Activated naive CD4-positive, alpha-beta T cell treated with anti-CD3 and anti-CD28 coated beads, Interleukin-2, amount 50 U/mL, for 16 hours (primary cell): ENCODE measurements at regions not wholly inside any gene's neighbourhood (a gene's known extent, or its start where the extent isn't known, plus 50 kb on each side); places are given as distances from the start of the nearest gene placed in this dataset.

ENCODE experiments used
- DNase-seq: peaks from one replicate; pipeline ENCODE4 v3.0.0-alpha.2; 2020

- no peak for DNase-seq
Observed at GRCh38 chr11:86726118-86726753, 53.8 kb upstream of the ME3 start.

GRCh38 chr11:86724137-86724536, 51.7 kb upstream of the ME3 start:
- no peak for DNase-seq

GRCh38 chr11:86723281-86723680, 50.9 kb upstream of the ME3 start:
- DNase-seq, result no peak

- no peak for DNase-seq
Observed at GRCh38 chr11:86722748-86723147, 50.3 kb upstream of the ME3 start.
